Sigmoid colon (tissue), 4 donors: ENCODE measurements at regions not wholly inside any gene's neighbourhood (a gene's known extent, or its start where the extent isn't known, plus 50 kb on each side); places are given as distances from the start of the nearest gene placed in this dataset.

ENCODE experiments used
- EP300 ChIP-seq, 4 donors: sonication (generic); formaldehyde crosslinking; IDR thresholded peaks; one replicate each; pipeline ENCODE4 v1.6.1; 2017; ENCODE audit warnings: antibody characterized with exemption in 4 of 4
- POLR2AphosphoS5 ChIP-seq, 4 donors: sonication (generic); formaldehyde crosslinking; IDR thresholded peaks; one replicate each; pipeline ENCODE4 v1.6.1; 2017; ENCODE audit warnings: antibody characterized with exemption in 4 of 4
- TF ChIP-seq, protein P1 (sequence below), 4 experiments: fragments of 450-650 bp in 3 of 4; fragments of 200-600 bp in 1 of 4; IDR thresholded peaks; one replicate each; pipeline ENCODE4 v1.5.1; 2016 to 2019; ENCODE audit warnings: antibody characterized with exemption in 4 of 4, mild to moderate bottlenecking in 3 of 4, moderate library complexity in 2 of 4

DNA sequence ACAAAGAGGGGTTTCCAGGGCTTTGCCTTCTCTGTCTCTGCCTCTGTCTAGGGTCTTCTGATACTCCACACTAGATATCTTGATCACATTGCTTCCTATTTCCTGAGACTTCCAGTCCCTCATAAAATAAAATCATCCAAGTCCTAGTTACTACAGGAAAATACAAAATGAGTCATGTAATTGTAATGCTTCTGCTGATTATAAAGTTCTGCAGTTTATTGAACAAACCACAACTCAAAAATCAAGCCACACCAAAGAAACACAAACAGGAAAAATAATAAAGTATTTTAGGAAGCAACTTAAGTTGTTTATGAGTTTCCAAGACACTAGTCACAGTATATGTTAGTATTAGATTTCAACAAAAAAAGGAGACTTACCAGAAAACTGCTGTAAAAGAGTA lies 695.1 kb upstream of the GALNTL6 start:
- no peak for TF ChIP-seq EP300 (IDR thresholded peaks at IDR 0.05)
- TF ChIP-seq, protein P1, sequence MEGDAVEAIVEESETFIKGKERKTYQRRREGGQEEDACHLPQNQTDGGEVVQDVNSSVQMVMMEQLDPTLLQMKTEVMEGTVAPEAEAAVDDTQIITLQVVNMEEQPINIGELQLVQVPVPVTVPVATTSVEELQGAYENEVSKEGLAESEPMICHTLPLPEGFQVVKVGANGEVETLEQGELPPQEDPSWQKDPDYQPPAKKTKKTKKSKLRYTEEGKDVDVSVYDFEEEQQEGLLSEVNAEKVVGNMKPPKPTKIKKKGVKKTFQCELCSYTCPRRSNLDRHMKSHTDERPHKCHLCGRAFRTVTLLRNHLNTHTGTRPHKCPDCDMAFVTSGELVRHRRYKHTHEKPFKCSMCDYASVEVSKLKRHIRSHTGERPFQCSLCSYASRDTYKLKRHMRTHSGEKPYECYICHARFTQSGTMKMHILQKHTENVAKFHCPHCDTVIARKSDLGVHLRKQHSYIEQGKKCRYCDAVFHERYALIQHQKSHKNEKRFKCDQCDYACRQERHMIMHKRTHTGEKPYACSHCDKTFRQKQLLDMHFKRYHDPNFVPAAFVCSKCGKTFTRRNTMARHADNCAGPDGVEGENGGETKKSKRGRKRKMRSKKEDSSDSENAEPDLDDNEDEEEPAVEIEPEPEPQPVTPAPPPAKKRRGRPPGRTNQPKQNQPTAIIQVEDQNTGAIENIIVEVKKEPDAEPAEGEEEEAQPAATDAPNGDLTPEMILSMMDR (IDR thresholded peaks at IDR 0.05), result no peak
- TF ChIP-seq POLR2AphosphoS5 (IDR thresholded peaks at IDR 0.05), result no peak
